Stimulated activated naive CD8-positive, alpha-beta T cell treated with anti-CD3 and anti-CD28 coated beads, Interleukin-15, Interleukin-2, amounts not matched to agents 100 U/mL and 50 U/mL, for 24 hours (primary cell): ENCODE measurements at regions not wholly inside any gene's neighbourhood (a gene's known extent, or its start where the extent isn't known, plus 50 kb on each side); places are given as distances from the start of the nearest gene placed in this dataset.

Source experiments
- ATAC-seq: fragments of 150-1000 bp; cut with Tn5 transposase; one replicate; pipeline ENCODE4 v1.10.0; 2021
- DNase-seq: peaks from one replicate; pipeline ENCODE4 v3.0.0; 2021

DNA sequence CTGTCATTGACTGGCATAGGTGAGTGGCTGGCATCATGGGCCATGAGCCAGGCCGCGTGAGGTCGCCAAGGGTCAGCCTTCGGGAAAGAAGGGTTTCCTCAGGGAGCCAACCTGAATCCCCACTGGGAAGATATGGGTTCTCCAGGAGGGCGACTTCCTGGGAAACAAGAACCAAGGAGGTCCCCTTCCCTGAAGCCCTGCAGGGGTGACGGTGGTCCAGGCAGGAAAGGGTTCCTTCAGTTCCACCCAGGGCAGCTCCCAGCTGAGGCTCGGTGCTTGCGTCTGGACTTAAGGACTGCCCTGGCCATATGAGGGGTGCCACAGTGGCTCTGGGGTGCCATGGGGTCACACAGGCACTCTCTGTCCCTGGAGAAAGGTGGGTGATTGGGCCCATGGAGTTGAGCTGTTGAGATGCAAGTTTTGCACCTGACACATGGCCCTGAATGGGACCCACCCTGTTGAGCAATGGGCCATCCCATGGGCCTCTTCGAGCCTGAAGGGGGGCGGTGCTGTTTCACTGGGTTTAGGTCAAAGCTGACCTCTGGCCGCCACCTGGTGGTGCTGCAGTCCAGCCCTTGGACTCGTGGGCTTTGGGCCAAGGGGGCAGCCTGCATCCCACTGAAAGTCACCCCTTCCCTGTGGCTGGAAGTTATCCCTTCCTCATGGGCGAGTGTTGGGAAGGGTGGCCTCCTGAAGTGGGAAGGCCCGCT is 228.1 kb downstream of the SNRPN start:
- ATAC-seq: no peak
- DNase-seq: no peak

DNA sequence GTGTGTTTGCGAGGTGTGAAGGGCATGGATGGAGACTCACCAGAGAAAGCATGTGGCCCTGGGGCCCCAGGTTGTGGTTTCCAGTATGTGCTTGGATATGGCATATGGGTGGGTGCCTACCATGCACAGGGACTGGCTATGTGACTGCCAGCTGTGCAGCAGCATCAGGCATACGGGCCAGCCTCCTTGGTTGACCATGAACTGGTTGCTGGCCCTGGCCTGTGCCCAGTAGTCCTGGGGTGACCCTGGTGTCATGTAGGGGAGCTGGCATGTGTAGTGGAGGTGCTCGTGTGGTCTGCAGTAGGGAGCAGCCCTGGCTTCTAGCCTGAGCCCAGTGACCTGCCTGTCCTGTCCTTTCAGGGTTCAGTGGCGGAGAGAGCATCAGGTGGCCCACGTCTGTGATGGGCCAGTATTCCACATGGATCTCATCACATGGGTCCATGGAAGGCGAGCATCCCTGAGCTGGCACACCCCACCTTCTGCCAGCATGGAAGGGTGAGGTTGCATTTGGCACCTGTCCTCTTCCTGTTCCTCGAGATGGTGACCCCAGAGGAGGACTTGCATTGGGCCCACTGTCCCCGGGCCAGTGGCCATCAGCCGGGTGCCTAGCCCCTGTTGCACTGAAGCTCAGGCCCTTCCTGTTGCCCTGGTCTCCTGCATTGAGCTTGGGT is 228.9 kb downstream of the SNRPN start:
- DNase-seq: no peak
- no peak for ATAC-seq

DNA sequence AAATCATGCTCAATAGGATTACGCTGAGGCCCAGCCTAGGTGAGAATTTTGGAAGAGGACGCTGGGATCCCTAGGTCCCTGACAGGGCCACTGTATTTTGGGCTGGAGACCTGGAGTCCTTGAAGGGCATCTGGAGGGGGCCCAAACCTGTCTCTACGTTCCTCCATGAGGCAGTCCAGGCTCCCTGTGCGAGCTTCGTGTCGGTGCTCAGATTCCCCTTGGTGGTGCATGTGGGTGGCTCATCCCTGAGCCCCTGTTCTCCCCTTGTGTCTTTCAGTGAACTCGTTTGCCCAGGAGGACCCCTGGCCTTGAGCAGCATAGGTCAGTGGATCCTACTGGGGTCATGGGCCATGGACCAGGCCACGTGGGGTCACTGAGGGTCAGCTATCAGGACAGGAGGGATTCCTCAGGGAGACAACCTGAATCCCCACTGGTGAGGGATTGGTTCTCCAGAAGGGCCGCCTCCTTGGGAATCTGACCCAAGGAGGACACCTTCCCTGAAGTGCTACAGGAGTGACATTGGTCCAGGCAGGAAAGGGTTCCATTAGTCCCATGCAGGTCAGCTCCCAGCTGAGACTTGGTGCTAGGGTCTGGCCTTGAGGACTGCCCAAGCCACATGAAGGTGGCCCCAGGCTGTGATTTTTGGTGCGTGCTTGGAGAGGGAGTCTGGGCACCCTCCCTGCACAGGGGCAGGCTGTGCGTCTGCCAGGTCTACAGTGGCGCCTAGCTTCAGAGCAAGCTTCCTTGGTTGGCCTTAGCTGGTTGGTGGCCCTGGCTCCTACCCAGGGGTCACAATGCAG is 229.8 kb downstream of the SNRPN start:
- ATAC-seq (no peak), DNase-seq (no peak)

DNA sequence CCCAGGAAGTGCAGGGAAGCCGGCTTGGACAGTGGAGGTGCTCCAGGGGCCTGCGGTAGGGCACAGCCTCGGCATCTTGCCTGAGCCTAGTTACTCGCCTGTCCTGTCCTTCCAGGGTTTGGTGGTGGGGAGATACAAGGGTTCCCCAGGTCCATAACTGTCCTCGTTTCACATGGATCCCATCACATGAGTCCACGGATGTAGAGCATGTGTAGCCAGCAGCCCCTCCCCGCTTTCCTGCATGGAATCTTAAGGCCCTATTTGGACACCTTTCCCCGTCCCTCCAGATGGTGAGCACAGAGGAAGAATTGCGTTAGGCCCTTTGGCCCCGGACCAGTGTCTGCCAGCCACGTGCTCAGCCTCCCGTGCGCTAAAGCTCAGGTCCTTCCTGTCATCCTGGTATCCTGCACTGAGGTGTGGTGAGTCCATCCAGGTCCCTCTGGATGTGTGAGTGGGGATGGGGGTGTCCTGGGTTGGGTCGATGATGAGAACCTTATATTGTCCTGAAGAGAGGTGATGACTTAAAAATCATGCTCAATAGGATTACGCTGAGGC is 230.4 kb downstream of the SNRPN start:
- ATAC-seq: no peak
- no peak for DNase-seq

DNA sequence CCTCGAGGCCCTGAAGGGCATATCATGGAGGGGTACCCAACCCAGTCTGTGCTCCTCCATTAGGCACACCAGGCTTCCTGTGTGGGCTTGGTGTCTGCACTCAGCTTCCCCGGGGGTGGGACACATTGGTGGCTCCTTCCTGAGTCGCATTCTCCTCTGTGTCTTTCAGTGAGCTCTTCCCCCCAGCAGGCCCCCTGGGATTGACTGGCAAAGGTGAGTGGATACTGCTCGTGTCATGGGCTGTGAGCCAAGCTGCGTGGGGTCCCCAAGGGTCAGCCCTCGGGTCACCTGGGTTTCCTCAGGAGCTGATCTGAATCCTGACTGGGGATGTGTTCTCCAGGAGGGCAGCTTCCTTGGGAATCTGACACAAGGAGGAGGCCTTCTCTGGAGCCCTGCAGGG is 231.0 kb downstream of the SNRPN start:
- no peak for DNase-seq
- ATAC-seq: no peak

DNA sequence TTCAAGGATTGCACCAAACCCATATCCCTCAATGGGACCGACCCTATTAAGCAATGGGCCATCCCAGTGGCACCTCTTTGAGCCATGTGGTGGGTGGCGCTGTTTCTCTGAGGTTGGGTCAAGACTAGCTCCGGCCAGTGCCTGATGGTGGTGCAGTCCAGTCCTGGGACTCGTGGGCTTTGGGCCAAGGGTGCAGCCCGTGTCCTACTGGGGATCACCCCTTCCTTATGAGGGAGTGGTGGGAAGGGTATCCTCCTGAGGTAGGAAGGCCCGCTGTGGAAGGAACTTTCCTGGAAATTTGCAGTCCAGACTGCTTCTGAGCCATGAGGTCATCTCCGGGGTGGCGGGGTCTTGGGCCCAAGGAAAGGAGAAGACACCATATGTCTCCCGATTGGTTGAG is 231.6 kb downstream of the SNRPN start:
- DNase-seq: no peak
- no peak for ATAC-seq

DNA sequence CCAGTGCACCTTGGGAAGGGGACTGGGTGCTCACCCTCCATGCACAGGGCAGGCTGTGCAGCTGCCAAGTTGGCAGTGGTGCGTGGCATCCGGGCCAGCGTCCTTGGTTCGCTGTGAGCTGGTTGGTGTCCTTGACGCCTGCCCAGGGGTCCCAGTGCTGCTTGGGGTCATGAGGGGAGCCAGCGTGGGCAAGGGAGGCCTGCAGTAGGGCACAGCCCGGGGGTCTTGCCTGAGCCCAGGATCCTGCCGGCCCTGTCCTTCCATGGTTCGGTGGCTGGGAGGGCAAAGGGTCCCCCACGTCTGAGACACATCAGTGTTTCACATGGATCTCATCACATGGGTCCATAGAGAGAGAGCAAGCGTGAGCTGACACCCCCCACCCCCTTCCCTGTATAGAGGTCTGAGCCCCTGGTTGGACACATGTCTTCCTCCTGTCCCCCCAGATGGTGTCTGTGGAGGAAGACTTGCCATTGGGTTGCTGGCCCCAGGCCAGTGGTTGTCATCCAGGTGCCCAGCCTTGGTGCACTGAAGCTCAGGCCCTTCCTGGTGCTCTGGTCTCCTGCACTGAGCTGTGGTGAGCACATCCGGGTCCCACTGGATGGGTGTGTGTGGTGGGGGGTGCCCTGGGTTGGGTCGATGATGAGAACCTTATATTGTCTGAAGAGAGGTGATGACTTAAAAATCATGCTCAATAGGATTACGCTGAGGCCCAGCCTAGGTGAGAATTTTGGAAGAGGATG is 232.3 kb downstream of the SNRPN start:
- DNase-seq (no peak), ATAC-seq (no peak)

DNA sequence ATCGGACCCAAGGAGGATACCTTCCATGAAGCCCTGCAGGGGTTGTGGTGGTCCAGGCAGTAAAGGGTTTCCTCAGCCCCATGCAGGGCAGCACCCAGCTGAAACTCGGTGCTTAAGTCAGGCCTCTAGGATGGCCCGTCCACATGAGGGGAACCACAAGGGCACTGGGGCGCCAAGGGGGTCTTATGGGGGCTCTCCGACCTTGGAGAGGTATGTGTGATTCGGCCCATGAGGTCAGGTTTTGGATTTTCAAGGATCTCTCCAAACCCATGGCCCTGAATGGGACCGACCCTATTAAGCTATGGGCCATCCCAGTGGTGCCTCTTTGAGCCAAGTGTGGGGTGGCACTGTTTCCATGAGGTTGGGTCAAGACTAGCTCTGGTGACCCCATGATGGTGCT is 233.3 kb downstream of the SNRPN start:
- ATAC-seq: no peak
- DNase-seq: no peak

DNA sequence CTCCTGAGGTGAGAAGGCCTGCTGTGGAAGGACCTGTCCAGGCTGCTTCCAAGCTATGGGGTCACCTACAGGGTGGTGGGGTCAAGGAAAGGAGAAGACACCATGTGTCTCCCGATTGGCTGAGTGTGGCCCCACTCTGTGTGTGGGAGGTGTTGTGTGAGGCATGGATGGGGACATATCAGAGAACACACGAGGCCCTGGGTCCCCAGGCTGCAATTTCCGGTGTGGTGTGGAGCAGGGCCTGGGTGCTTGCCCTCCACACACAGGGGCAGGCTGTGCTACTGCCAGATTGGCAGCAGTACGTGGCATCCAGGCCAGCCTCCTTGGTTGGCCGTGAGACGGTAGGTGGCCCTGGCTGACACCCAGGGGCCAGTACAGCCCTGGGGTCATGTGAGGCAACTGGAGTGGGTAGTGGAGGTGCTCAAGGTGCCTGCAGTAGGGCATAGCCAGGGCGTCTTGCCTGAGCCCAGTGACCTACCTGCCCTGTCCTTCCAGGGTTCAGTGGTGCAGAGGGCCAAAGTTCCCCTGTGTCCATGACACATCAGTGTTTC is 233.8 kb downstream of the SNRPN start:
- ATAC-seq (no peak), DNase-seq (no peak)

DNA sequence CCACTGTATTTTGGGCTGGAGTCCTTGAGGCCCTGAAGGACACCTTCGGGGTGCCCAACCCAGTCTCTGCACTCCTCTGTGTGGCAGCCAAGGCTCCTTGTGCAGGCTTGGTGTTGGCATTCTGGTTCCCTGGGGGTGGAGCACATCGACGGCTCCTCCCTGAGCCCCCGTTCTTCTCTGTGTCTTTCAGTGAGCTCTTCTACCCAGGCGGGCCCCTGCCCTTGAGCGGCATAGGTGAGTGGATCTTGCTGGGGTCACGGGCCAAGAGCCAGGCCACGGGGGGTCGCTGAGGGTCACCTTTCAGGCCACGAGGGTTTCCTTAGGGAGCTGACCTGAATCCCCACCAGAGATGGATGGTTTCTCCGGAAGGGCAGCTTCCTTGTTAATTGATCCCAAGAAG is 234.8 kb downstream of the SNRPN start:
- no peak for DNase-seq
- no peak for ATAC-seq

DNA sequence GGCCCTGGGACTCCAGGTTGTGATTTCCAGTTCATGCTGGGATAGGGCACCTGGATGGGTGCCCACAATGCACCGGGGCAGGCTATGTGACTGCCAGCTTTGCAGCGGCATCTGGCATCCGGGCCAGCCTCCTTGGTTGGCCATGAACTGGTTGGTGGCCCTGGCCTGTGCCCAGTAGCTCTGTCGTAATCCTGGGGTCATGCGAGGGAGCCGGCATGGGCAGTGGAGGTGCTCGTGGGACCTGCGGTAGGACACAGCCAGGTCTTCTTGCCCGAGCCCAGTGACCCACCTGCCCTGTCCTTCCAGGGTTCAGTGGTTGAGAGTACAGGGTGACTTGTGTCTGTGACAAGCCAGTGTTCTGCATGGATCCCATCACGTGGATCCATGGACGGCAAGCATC is 237.9 kb downstream of the SNRPN start:
- DNase-seq (no peak), ATAC-seq (no peak)

DNA sequence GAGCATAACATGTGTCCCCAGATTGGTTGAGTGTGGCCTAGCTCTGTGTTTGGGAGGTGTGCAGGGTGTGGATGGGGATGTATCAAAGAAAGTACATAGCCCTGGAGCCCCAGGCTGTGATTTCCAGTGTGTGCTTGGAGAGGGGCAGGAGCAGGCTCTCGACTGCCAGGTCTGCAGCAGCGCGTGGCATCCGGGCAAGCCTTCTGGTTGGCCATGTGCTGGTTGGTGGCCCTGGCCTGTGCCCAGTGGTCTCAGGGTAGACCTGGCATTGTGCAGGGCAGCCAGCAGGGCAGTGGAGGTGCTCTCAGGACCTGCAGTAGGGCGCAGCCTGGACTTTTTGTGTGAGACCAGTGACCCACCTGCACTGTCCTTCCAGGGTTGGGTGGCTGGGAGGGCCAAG is 231.5 kb downstream of the UBE3A start:
- no peak for ATAC-seq
- DNase-seq: no peak

DNA sequence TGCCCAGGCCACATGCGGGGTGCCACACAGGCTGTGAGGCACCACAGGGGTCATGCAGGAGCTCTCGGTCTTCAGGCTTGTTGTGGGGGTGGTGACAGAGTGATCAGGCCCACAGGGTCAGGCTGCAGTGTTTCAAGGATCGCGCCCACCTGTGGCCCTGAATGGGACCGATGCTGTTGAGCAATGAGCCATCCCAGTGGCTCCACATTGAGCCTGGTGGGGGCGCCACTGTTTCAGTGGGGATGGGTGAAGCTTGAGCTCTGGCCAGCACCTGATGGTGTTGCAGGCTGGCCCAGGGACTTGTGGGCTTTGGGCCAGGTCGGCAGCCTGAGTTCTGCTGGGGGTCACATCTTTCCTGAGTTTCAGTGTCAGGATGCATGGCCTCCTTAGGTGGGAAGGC is 230.1 kb downstream of the UBE3A start:
- DNase-seq (no peak), ATAC-seq (no peak)

DNA sequence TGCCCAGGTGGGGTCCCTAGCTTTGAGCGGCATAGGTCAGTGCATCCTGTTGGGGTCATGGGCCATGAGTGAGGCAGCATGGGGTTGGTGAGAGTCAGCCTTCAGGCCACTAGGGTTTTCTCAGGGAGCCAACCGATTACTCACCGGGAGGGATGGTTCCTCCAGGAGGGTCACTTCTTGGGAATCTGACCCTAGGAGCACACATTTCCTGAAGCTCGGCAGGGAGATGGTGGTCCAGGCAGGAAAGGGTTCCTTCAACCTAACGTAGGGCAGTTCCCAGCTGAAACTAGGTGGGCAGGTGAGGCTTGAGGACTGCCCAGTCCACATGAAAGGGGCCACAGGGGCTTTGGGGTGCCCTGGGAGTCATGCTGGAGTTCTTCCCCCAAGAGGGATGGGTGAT is 218.0 kb downstream of the UBE3A start:
- no peak for DNase-seq
- ATAC-seq: no peak

DNA sequence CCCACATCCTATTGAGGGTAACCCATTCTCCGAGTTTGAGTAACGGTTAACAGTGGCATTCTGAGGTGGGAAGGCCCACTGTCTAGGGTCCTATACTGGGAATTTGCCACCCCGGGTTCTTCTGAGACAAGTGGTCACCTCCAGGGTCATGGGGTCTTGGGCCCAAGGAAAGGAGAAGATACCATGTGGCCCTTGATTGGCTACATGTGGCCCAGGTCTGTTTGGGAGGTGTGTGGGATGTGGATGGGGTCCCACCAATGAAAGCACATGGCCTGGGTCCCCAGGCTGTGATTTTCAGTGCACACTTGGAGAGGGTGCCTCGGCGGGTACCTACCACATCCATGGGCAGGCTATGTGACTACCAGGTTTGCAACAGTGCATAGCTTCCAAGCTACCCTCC is 214.4 kb downstream of the UBE3A start:
- ATAC-seq (no peak), DNase-seq (no peak)

DNA sequence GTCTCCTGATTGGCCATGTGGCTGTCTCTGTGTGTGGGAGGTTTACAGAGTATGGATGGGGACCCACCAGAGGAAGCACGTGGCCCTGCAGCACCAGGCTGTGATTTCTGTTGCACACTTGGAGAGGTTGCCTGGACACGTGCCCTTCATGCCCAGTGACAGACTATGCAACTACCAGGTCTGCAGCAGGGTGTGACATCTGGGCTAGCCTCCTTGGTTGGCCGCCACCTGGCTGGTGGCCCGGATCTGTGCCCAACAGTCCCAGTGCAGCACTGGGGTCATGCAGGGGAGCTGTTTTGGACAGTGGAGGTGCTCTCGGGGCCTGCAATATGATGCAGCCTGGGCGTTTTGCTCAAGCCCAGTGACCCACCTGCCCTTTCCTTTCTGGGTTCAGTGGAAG is 212.5 kb downstream of the UBE3A start:
- DNase-seq (no peak), ATAC-seq (no peak)

DNA sequence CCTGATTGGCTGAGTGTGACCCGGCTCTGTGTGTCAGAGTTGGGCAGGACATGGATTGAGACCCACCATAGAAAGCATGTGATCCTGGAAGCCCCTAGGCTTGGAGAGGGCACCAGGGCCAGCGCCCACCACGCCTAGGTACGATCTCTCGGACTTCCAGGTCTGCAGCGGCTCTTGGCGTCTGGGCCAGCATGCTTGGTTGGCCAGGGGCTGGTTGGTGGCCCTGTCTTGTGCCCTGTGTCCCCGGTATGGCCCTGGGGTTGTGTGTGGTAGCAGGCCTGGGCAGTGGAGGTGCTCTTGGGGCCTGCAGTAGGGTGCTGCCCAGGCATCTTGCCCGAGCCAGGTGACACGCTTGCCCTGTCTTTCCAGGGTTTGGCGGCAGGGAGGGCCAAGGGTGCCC is 210.6 kb downstream of the UBE3A start:
- no peak for DNase-seq

DNA sequence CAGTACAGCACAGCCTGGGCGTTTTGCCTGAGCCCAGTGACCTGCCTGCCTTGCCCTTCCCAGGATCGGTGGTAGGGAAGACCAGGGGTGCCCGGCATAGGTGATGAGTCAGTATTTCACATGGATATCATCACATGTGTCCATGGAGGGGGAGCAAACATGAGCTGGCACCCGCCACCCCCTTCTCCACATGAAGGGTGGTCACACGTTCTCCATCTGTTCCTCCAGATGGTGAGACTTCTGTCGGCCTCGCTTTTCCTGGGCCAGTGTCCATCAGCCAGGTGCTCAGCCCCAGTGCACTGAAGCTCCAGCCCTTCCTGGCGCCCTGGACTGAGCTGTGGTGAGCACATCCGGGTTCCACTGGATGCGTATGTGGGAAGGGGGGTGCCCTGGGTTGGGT is 208.4 kb downstream of the UBE3A start:
- ATAC-seq: no peak
- no peak for DNase-seq

More for the DNA sequence above, 210.6 kb downstream of the UBE3A start:
- peak; percentile 10 for ATAC-seq

DNA sequence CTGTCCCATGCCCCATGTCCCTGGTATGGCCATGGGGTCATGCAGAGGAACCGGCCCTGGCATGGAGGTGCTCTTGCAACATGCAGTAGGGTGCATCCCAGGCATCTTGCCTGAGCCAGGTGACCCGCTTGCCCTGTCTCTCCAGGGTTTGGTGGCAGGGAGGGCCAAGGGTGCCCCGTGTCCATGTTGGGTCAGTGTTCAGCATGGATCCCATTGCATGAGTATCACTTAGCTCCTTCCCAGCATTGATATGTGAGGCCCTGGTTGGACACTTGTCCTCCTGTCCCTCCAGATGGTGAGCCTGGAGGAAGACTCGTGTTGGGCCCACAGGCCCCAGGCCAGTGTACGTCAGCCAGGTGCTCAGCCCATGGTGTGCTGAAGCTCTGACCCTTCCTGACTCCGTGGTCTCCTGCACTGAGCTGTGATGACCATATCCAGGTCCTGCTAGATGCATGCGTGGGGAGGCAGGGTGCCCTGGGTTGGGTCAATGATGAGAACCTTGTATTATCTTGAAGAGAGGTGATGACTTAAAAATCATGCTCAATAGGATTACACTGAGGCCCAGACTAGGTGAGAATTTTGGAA is 205.0 kb downstream of the UBE3A start:
- ATAC-seq: no peak

DNA sequence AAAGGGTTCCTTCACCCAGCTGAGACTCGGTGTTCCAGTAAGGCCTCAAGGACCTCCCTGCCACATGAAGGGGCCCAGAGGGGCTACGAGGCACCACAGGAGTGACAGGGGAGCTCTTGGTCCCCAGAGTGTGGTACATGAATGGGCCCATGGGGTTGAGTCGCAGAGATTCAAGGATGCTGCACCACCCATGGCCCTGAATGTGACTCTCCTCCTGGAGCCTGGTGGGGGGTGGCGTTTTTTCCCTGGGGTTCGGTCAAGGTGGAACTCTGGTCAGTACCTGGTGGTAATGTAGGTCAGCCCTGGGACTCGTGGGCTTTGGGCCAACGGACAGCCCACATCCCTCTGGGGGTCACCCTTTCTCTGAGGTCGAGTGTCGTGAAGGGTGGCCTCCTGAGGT is 204.0 kb downstream of the UBE3A start:
- DNase-seq (no peak), ATAC-seq (no peak)

More for the DNA sequence above, 205.0 kb downstream of the UBE3A start:
- no peak for DNase-seq

DNA sequence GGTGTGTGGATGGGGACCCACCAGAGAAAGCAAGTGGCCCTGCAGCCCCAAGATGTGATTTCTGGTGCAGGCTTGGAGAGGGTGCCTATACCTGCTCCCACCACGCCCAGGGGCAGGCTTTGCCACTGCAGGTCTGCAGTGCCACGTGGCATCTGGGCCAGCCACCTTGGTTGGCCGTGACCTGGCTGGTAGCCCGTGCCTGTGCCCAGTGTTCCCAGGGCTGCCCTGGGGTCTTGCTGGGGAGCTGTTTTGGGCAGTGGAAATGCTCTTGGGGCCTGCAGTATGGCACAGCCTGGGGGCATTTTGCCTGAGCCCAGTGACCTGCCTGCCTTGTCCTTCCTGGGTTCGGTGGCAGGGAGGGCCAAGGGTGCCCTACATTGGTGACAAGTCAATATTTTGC is 203.4 kb downstream of the UBE3A start:
- ATAC-seq (no peak), DNase-seq (no peak)
